ENCODE measurements at regions not wholly inside any gene's neighbourhood (a gene's known extent, or its start where the extent isn't known, plus 50 kb on each side); places are given as distances from the start of the nearest gene placed in this dataset.
A peak's percentile ranks its signal among the peaks of the same experiment; 100 is the strongest.

- TF ChIP-seq POLR2A (IDR thresholded peaks at IDR 0.05; ENCODE audit: low read depth, low read length), result no peak
- no peak for FAIRE-seq
- no peak for DNase-seq (ENCODE audit: insufficient read length, low spot score)
Observed at GRCh38 chr9:28921857-28922500, 1348.7 kb upstream of the C9orf72 start.

- no peak for TF ChIP-seq POLR2A (IDR thresholded peaks at IDR 0.05; ENCODE audit: low read depth, low read length)
- DNase-seq (ENCODE audit: insufficient read length, low spot score), result no peak
- FAIRE-seq, result no peak
Observed at GRCh38 chr9:28922891-28923290, 1349.6 kb upstream of the C9orf72 start.

- FAIRE-seq (no peak), DNase-seq (ENCODE audit: insufficient read length, low spot score) (no peak)
- no peak for TF ChIP-seq POLR2A (IDR thresholded peaks at IDR 0.05; ENCODE audit: low read depth, low read length)
Observed at GRCh38 chr9:28923351-28923750, 1350.1 kb upstream of the C9orf72 start.

- no peak for FAIRE-seq
- DNase-seq (ENCODE audit: insufficient read length, low spot score), result no peak
- TF ChIP-seq POLR2A (IDR thresholded peaks at IDR 0.05; ENCODE audit: low read depth, low read length), result no peak
Observed at GRCh38 chr9:28925157-28925556, 1351.9 kb upstream of the C9orf72 start.

- FAIRE-seq (no peak), DNase-seq (ENCODE audit: insufficient read length, low spot score) (no peak)
- no peak for TF ChIP-seq POLR2A (IDR thresholded peaks at IDR 0.05; ENCODE audit: low read depth, low read length)
Observed at GRCh38 chr9:28926306-28926705, 1353.0 kb upstream of the C9orf72 start.

GRCh38 chr9:28927691-28928090 lies 1354.4 kb upstream of the C9orf72 start:
- FAIRE-seq (peak; percentile 27), DNase-seq (ENCODE audit: insufficient read length, low spot score) (no peak)
- no peak for TF ChIP-seq POLR2A (IDR thresholded peaks at IDR 0.05; ENCODE audit: low read depth, low read length)

- TF ChIP-seq POLR2A (IDR thresholded peaks at IDR 0.05; ENCODE audit: low read depth, low read length), result no peak
- FAIRE-seq (no peak), DNase-seq (ENCODE audit: insufficient read length, low spot score) (no peak)
Observed at GRCh38 chr9:28929433-28929832, 1356.2 kb upstream of the C9orf72 start.

- FAIRE-seq, result no peak
- no peak for DNase-seq (ENCODE audit: insufficient read length, low spot score)
- TF ChIP-seq POLR2A (IDR thresholded peaks at IDR 0.05; ENCODE audit: low read depth, low read length), result no peak
Observed at GRCh38 chr9:28930766-28931165, 1357.5 kb upstream of the C9orf72 start.

- no peak for FAIRE-seq
- TF ChIP-seq POLR2A (IDR thresholded peaks at IDR 0.05; ENCODE audit: low read depth, low read length), result no peak
- DNase-seq (ENCODE audit: insufficient read length, low spot score), result no peak
Observed at GRCh38 chr9:28934111-28934510, 1360.8 kb upstream of the C9orf72 start.

- TF ChIP-seq POLR2A (IDR thresholded peaks at IDR 0.05; ENCODE audit: low read depth, low read length), result no peak
- FAIRE-seq, result no peak
- no peak for DNase-seq (ENCODE audit: insufficient read length, low spot score)
Observed at GRCh38 chr9:28938981-28939380, 1365.7 kb upstream of the C9orf72 start.

- no peak for FAIRE-seq
- DNase-seq (ENCODE audit: insufficient read length, low spot score), result no peak
Observed at GRCh38 chr9:28941856-28942255, 1368.6 kb upstream of the C9orf72 start.

GRCh38 chr9:28942941-28943340 lies 1369.7 kb upstream of the C9orf72 start:
- no peak for DNase-seq (ENCODE audit: insufficient read length, low spot score)
- no peak for TF ChIP-seq POLR2A (IDR thresholded peaks at IDR 0.05; ENCODE audit: low read depth, low read length)
- FAIRE-seq, result no peak

More at GRCh38 chr9:28941856-28942255, 1368.6 kb upstream of the C9orf72 start:
- TF ChIP-seq POLR2A (IDR thresholded peaks at IDR 0.05; ENCODE audit: low read depth, low read length), result no peak

GRCh38 chr9:28946648-28947047 lies 1373.4 kb upstream of the C9orf72 start:
- FAIRE-seq, result no peak
- no peak for DNase-seq (ENCODE audit: insufficient read length, low spot score)
- TF ChIP-seq POLR2A (IDR thresholded peaks at IDR 0.05; ENCODE audit: low read depth, low read length), result no peak

- FAIRE-seq (peak; percentile 33), DNase-seq (ENCODE audit: insufficient read length, low spot score) (no peak)
- no peak for TF ChIP-seq POLR2A (IDR thresholded peaks at IDR 0.05; ENCODE audit: low read depth, low read length)
Observed at GRCh38 chr9:28951945-28952344, 1378.7 kb upstream of the C9orf72 start.

GRCh38 chr9:28956116-28956880 lies 1383.0 kb upstream of the C9orf72 start:
- FAIRE-seq, result no peak
- no peak for TF ChIP-seq POLR2A (IDR thresholded peaks at IDR 0.05; ENCODE audit: low read depth, low read length)
- DNase-seq (ENCODE audit: insufficient read length, low spot score), result no peak

All from H54 (cell line).